Thyroid gland (tissue), 4 donors: ENCODE measurements at regions not wholly inside any gene's neighbourhood (a gene's known extent, or its start where the extent isn't known, plus 50 kb on each side); places are given as distances from the start of the nearest gene placed in this dataset.

ENCODE experiments used
- DNase-seq, 2 donors: peaks; one replicate each; pipeline ENCODE4 v3.0.0-alpha.2; 2019
- H3K27ac ChIP-seq, 3 donors: fragments of 200-600 bp; sonication (generic); 1 replicate in 2 of 3; 2 replicates in 1 of 3; pipeline ENCODE4 v1.5.1; 2016 to 2019; ENCODE audit warnings: mild to moderate bottlenecking in 1 of 3, moderate library complexity in 1 of 3
- H3K27me3 ChIP-seq: fragments of 200-600 bp; sonication (generic); one replicate; pipeline ENCODE4 v1.5.1; 2019
- H3K36me3 ChIP-seq, 2 donors: fragments of 200-600 bp; sonication (generic); one replicate each; pipeline ENCODE4 v1.5.1; 2016 to 2019
- H3K4me1 ChIP-seq, 2 donors: fragments of 200-600 bp; sonication (generic); one replicate each; pipeline ENCODE4 v1.5.1; 2017 to 2019
- H3K4me3 ChIP-seq, 3 donors: fragments of 200-600 bp; sonication (generic); replicated peaks in 1 of 3; 1 replicate in 2 of 3; 2 replicates in 1 of 3; pipeline ENCODE4 v1.5.1; 2016; ENCODE audit warnings: mild to moderate bottlenecking in 1 of 3
- H3K9me3 ChIP-seq: fragments of 200-600 bp; sonication (generic); one replicate; pipeline ENCODE4 v1.5.1; 2017
- CTCF ChIP-seq, 6 experiments: fragments of 200-600 bp in 3 of 6; fragments of 450-650 bp in 3 of 6; sonication (generic) in 3 of 6; IDR thresholded peaks; one replicate each; pipeline ENCODE4 v1.5.1; 2016 to 2019; ENCODE audit warnings: antibody characterized with exemption in 6 of 6, mild to moderate bottlenecking in 2 of 6, inconsistent platforms in 1 of 6, moderate library complexity in 1 of 6
- POLR2A ChIP-seq, 2 donors: fragments of 450-650 bp; IDR thresholded peaks; one replicate each; pipeline ENCODE4 v1.6.1; 2017; ENCODE audit warnings: antibody characterized with exemption in 2 of 2, mild to moderate bottlenecking in 2 of 2, moderate library complexity in 1 of 2
- WGBS, 2 donors: methylation state at CpG; one replicate each; pipeline ENCODE4 v1.1.5; 2017; 5-methylcytosine and 5-hydroxymethylcytosine counted together
- intact Hi-C: fragments of 100-400 bp; cut with DNase I; formaldehyde crosslinking; loops from one replicate; pipeline ENCODE4 v1.15.1; 2023

- intact Hi-C loops = no loop called here
- no peaks in the 10 kb centered on the region for H3K27me3 ChIP-seq
- 77 to 90% methylated on average over 7 of the region's 7 CpGs for WGBS, 2 donors
- no peak overlapping the region for H3K4me3 ChIP-seq
- DNase-seq = no peak
- no peaks in the 10 kb centered on the region for H3K9me3 ChIP-seq
- no peaks in the 10 kb centered on the region for H3K4me1 ChIP-seq
- H3K36me3 ChIP-seq = no peaks in the 10 kb centered on the region
- H3K27ac ChIP-seq = no peak overlapping the region
- TF ChIP-seq POLR2A (IDR thresholded peaks at IDR 0.05) = no peak
- TF ChIP-seq CTCF (IDR thresholded peaks at IDR 0.05) = no peak
Measured at GRCh38 chr5:2687746-2688145, 63.7 kb downstream of the IRX2 start.

GRCh38 chr5:2686321-2687124, 65.0 kb downstream of the IRX2 start:
- TF ChIP-seq CTCF (IDR thresholded peaks at IDR 0.05) = no peak
- TF ChIP-seq POLR2A (IDR thresholded peaks at IDR 0.05) = no peak
- no peak for DNase-seq
- no peaks in the 10 kb centered on the region for H3K9me3 ChIP-seq
- no peak overlapping the region for H3K27ac ChIP-seq
- H3K27me3 ChIP-seq = no peaks in the 10 kb centered on the region
- intact Hi-C loops = no loop called here
- 57 to 62% methylated on average over 26 to 28 of the region's 28 CpGs for WGBS, 2 donors
- no peaks in the 10 kb centered on the region for H3K36me3 ChIP-seq
- no peaks in the 10 kb centered on the region for H3K4me1 ChIP-seq
- H3K4me3 ChIP-seq = no peak overlapping the region

- intact Hi-C loops = no loop called here
- Histone ChIP-seq H3K36me3 (no peaks in the 10 kb centered on the region), H3K27ac (no peak overlapping the region), H3K27me3 (no peaks in the 10 kb centered on the region), H3K4me3 (no peak overlapping the region), H3K9me3 (no peaks in the 10 kb centered on the region), H3K4me1 (no peaks in the 10 kb centered on the region)
- TF ChIP-seq CTCF (IDR thresholded peaks at IDR 0.05) (no peak), POLR2A (IDR thresholded peaks at IDR 0.05) (no peak)
- 50 to 51% methylated on average over 4 of the region's 4 CpGs for WGBS, 2 donors
- DNase-seq = no peak
Measured at GRCh38 chr5:2685651-2686272, 65.7 kb downstream of the IRX2 start.

GRCh38 chr5:2684606-2685005, 66.9 kb downstream of the IRX2 start:
- no peaks in the 10 kb centered on the region for H3K9me3 ChIP-seq
- WGBS, 2 donors = 92% methylated on average over 11 of the region's 11 CpGs
- H3K27ac ChIP-seq = no peak overlapping the region
- H3K4me1 ChIP-seq = no peaks in the 10 kb centered on the region
- no peak for DNase-seq
- no peaks in the 10 kb centered on the region for H3K27me3 ChIP-seq
- H3K4me3 ChIP-seq = no peak overlapping the region
- no peak for TF ChIP-seq POLR2A (IDR thresholded peaks at IDR 0.05)
- no peak for TF ChIP-seq CTCF (IDR thresholded peaks at IDR 0.05)
- no peaks in the 10 kb centered on the region for H3K36me3 ChIP-seq
- intact Hi-C loops = no loop called here

GRCh38 chr5:2683720-2684119, 67.8 kb downstream of the IRX2 start:
- no peaks in the 10 kb centered on the region for H3K36me3 ChIP-seq
- H3K27ac ChIP-seq = no peak overlapping the region
- TF ChIP-seq CTCF (IDR thresholded peaks at IDR 0.05) (no peak), POLR2A (IDR thresholded peaks at IDR 0.05) (no peak)
- no peaks in the 10 kb centered on the region for H3K4me1 ChIP-seq
- H3K27me3 ChIP-seq = no peaks in the 10 kb centered on the region
- intact Hi-C loops = no loop called here
- 81 to 92% methylated on average over 14 of the region's 14 CpGs for WGBS, 2 donors
- no peak overlapping the region for H3K4me3 ChIP-seq
- no peaks in the 10 kb centered on the region for H3K9me3 ChIP-seq
- DNase-seq = no peak
